ENCODE measurements at regions not wholly inside any gene's neighbourhood (a gene's known extent, or its start where the extent isn't known, plus 50 kb on each side); places are given as distances from the start of the nearest gene placed in this dataset.

- Histone ChIP-seq H3K36me3 (no peaks in the 10 kb centered on the region), H3K4me3 (no peak overlapping the region), H3K27ac (no peak overlapping the region), H3K4me1 (no peaks in the 10 kb centered on the region), H3K9me3 (no peaks in the 10 kb centered on the region), H3K27me3 (no peaks in the 10 kb centered on the region)
- TF ChIP-seq POLR2AphosphoS5 (IDR thresholded peaks at IDR 0.05) (no peak), EP300 (IDR thresholded peaks at IDR 0.05) (no peak), CTCF (IDR thresholded peaks at IDR 0.05) (no peak), POLR2A (IDR thresholded peaks at IDR 0.05) (no peak)
- ATAC-seq = no peak
- 86 to 100% methylated on average over 1 of the region's 1 CpG for WGBS, 2 donors (ENCODE audit: low coverage in 1 of 2)
Observed at GRCh38 chr20:40579701-40580100, 109.3 kb downstream of the MAFB start.

- Histone ChIP-seq H3K4me1 (no peaks in the 10 kb centered on the region), H3K27me3 (no peaks in the 10 kb centered on the region), H3K27ac (no peak overlapping the region), H3K9me3 (no peaks in the 10 kb centered on the region), H3K36me3 (no peaks in the 10 kb centered on the region), H3K4me3 (no peak overlapping the region)
- WGBS, 2 donors (ENCODE audit: low coverage in 1 of 2) = 64 to 88% methylated on average over 1 to 4 of the region's 4 CpGs
- TF ChIP-seq POLR2AphosphoS5 (IDR thresholded peaks at IDR 0.05) (no peak), POLR2A (IDR thresholded peaks at IDR 0.05) (no peak), EP300 (IDR thresholded peaks at IDR 0.05) (no peak), CTCF (IDR thresholded peaks at IDR 0.05) (no peak)
- no peak for ATAC-seq
Observed at GRCh38 chr20:40578961-40579360, 110.1 kb downstream of the MAFB start.

- ATAC-seq = no peak
Observed at GRCh38 chr20:40575851-40576250, 113.2 kb downstream of the MAFB start.

GRCh38 chr20:40572251-40572650, 116.8 kb downstream of the MAFB start:
- no peaks in the 10 kb centered on the region for H3K9me3 ChIP-seq
- no peak overlapping the region for H3K27ac ChIP-seq
- no peak for ATAC-seq
- 100% methylated on average over 1 of the region's 1 CpG; no CpG with 5 or more reads in 1 of the 2 donors for WGBS, 2 donors (ENCODE audit: low coverage in 1 of 2)
- H3K27me3 ChIP-seq = no peaks in the 10 kb centered on the region
- TF ChIP-seq EP300 (IDR thresholded peaks at IDR 0.05) = no peak
- TF ChIP-seq POLR2A (IDR thresholded peaks at IDR 0.05) = no peak
- TF ChIP-seq POLR2AphosphoS5 (IDR thresholded peaks at IDR 0.05) = no peak
- TF ChIP-seq CTCF (IDR thresholded peaks at IDR 0.05) = no peak
- H3K4me3 ChIP-seq = no peak overlapping the region
- H3K36me3 ChIP-seq = no peaks in the 10 kb centered on the region
- no peaks in the 10 kb centered on the region for H3K4me1 ChIP-seq

More at GRCh38 chr20:40575851-40576250, 113.2 kb downstream of the MAFB start:
- TF ChIP-seq EP300 (IDR thresholded peaks at IDR 0.05) = no peak
- TF ChIP-seq POLR2A (IDR thresholded peaks at IDR 0.05) = no peak
- TF ChIP-seq POLR2AphosphoS5 (IDR thresholded peaks at IDR 0.05) = no peak
- no peak for TF ChIP-seq CTCF (IDR thresholded peaks at IDR 0.05)
- 51 to 65% methylated on average over 4 of the region's 4 CpGs for WGBS, 2 donors (ENCODE audit: low coverage in 1 of 2)
- Histone ChIP-seq H3K4me3 (no peak overlapping the region), H3K27me3 (no peaks in the 10 kb centered on the region), H3K9me3 (no peaks in the 10 kb centered on the region), H3K36me3 (no peaks in the 10 kb centered on the region), H3K27ac (no peak overlapping the region), H3K4me1 (no peaks in the 10 kb centered on the region)

- ATAC-seq = peak; percentile 46
Observed at GRCh38 chr20:40571639-40572038, 117.4 kb downstream of the MAFB start.

More at GRCh38 chr20:40571639-40572038, 117.4 kb downstream of the MAFB start:
- no peaks in the 10 kb centered on the region for H3K4me1 ChIP-seq
- WGBS, 2 donors (ENCODE audit: low coverage in 1 of 2) = 100% methylated on average over 1 of the region's 1 CpG; no CpG with 5 or more reads in 1 of the 2 donors
- no peaks in the 10 kb centered on the region for H3K27me3 ChIP-seq
- H3K36me3 ChIP-seq = no peaks in the 10 kb centered on the region
- H3K4me3 ChIP-seq = no peak overlapping the region
- H3K9me3 ChIP-seq = no peaks in the 10 kb centered on the region
- TF ChIP-seq EP300 (IDR thresholded peaks at IDR 0.05) = no peak
- TF ChIP-seq CTCF (IDR thresholded peaks at IDR 0.05) = no peak
- TF ChIP-seq POLR2AphosphoS5 (IDR thresholded peaks at IDR 0.05) = no peak
- TF ChIP-seq POLR2A (IDR thresholded peaks at IDR 0.05) = no peak
- no peak overlapping the region for H3K27ac ChIP-seq
